Neuronal stem cell (in vitro differentiated cells): ENCODE measurements at regions not wholly inside any gene's neighbourhood (a gene's known extent, or its start where the extent isn't known, plus 50 kb on each side); places are given as distances from the start of the nearest gene placed in this dataset.
"Not testable (repeated sequence)": the region's sequence is repeated elsewhere in the genome, so short reads cannot be mapped to it uniquely, and the experiment has no call there.

Source experiments
- DNase-seq: peaks from one replicate; pipeline ENCODE4 v3.0.0-alpha.2; 2013; ENCODE audit warnings: low spot score
- H2AFZ ChIP-seq: one replicate; pipeline ENCODE4 v1.6.1; 2013; ENCODE audit warnings: mild to moderate bottlenecking, low read length, inconsistent platforms
- H2AK5ac ChIP-seq: 2 replicates; pipeline ENCODE4 v1.6.1; 2013; ENCODE audit warnings: low read depth, mild to moderate bottlenecking, inconsistent platforms, low read length, moderate library complexity, mixed read lengths
- H2BK120ac ChIP-seq: 2 replicates; pipeline ENCODE4 v1.6.1; 2013; ENCODE audit warnings: low read depth, mild to moderate bottlenecking, inconsistent platforms, low read length, moderate library complexity, mixed read lengths
- H2BK12ac ChIP-seq: one replicate; pipeline ENCODE4 v1.6.1; 2013; ENCODE audit warnings: low read length, inconsistent platforms
- H2BK15ac ChIP-seq: 2 replicates; pipeline ENCODE4 v1.6.1; 2013; ENCODE audit warnings: mild to moderate bottlenecking, low read length, inconsistent platforms, mixed read lengths
- H2BK5ac ChIP-seq: one replicate; pipeline ENCODE4 v1.6.1; 2013; ENCODE audit warnings: inconsistent platforms, mild to moderate bottlenecking, low read length, moderate library complexity
- H3K14ac ChIP-seq: one replicate; pipeline ENCODE4 v1.6.1; 2013; ENCODE audit warnings: low read length, inconsistent platforms
- H3K18ac ChIP-seq: 2 replicates; pipeline ENCODE4 v1.6.1; 2013; ENCODE audit warnings: low read length, inconsistent platforms
- H3K23ac ChIP-seq: 2 replicates; pipeline ENCODE4 v1.6.1; 2013; ENCODE audit warnings: low read depth, mild to moderate bottlenecking, mixed read lengths, low read length, inconsistent platforms; ENCODE audit not compliant: poor library complexity
- H3K27ac ChIP-seq: replicated peaks from 3 replicates; pipeline ENCODE4 v1.5.1; 2013; ENCODE audit warnings: low read length, inconsistent platforms
- H3K27me3 ChIP-seq, 3 experiments: 2 replicates each; pipeline ENCODE4 v1.6.1; 2013; ENCODE audit warnings: low read length in 3 of 3, mild to moderate bottlenecking in 2 of 3, inconsistent platforms in 1 of 3, low read depth in 1 of 3, mixed read lengths in 1 of 3, moderate library complexity in 1 of 3; ENCODE audit not compliant: control insufficient read depth in 3 of 3, insufficient read depth in 3 of 3
- H3K36me3 ChIP-seq, 2 donors: replicated peaks in 1 of 2; 2 replicates each; pipeline ENCODE4 v1.6.1; 2013; ENCODE audit warnings: low read length in 2 of 2; ENCODE audit not compliant: control insufficient read depth in 2 of 2, insufficient read depth in 2 of 2
- H3K4ac ChIP-seq: 2 replicates; pipeline ENCODE4 v1.6.1; 2013; ENCODE audit warnings: inconsistent platforms, mild to moderate bottlenecking, low read length, moderate library complexity
- H3K4me1 ChIP-seq, 2 donors: 1 replicate in 1 of 2; 2 replicates in 1 of 2; pipeline ENCODE4 v1.6.1; 2013; ENCODE audit warnings: low read length in 2 of 2, low read depth in 1 of 2; ENCODE audit not compliant: control insufficient read depth in 2 of 2, insufficient read depth in 1 of 2
- H3K4me2 ChIP-seq: one replicate; pipeline ENCODE4 v1.6.1; 2013; ENCODE audit warnings: mild to moderate bottlenecking, low read length, inconsistent platforms; ENCODE audit not compliant: insufficient read depth, poor library complexity, severe bottlenecking
- H3K4me3 ChIP-seq, 2 donors: 2 replicates each; pipeline ENCODE4 v1.5.1; 2013; ENCODE audit warnings: low read length in 2 of 2, mild to moderate bottlenecking in 2 of 2, inconsistent platforms in 1 of 2, moderate library complexity in 1 of 2
- H3K79me1 ChIP-seq: one replicate; pipeline ENCODE4 v1.6.1; 2013; ENCODE audit warnings: low read depth, mild to moderate bottlenecking, inconsistent platforms, low read length, moderate library complexity
- H3K9ac ChIP-seq: one replicate; pipeline ENCODE4 v1.6.1; 2013; ENCODE audit warnings: mild to moderate bottlenecking, low read depth, low read length, inconsistent platforms; ENCODE audit not compliant: poor library complexity
- H3K9me3 ChIP-seq, 2 donors: replicated peaks in 1 of 2; 2 replicates each; pipeline versions ENCODE3 to v1.6.1; 2013; ENCODE audit warnings: low read length in 2 of 2, mild to moderate bottlenecking in 2 of 2, inconsistent platforms in 1 of 2, low read depth in 1 of 2, mixed read lengths in 1 of 2, moderate library complexity in 1 of 2; ENCODE audit not compliant: control insufficient read depth in 2 of 2, insufficient read depth in 1 of 2
- H4K8ac ChIP-seq: one replicate; pipeline ENCODE4 v1.6.1; 2013; ENCODE audit warnings: low read depth, mild to moderate bottlenecking, inconsistent platforms, low read length, moderate library complexity
- H4K91ac ChIP-seq: one replicate; pipeline ENCODE4 v1.6.1; 2013; ENCODE audit warnings: low read length, low read depth, mild to moderate bottlenecking, inconsistent platforms; ENCODE audit not compliant: poor library complexity
- WGBS, 2 donors: extraction: QIAGEN DNeasy Blood & Tissue Kit; methylation state at CpG; one replicate each; pipeline ENCODE4 v1.1.7; 2013; ENCODE audit warnings: missing lambda C conversion rate in 2 of 2, mixed read lengths in 1 of 2; ENCODE audit not compliant: insufficient read length in 2 of 2, insufficient replicate concordance in 1 of 2; ENCODE audit errors: extremely low coverage in 2 of 2; 5-methylcytosine and 5-hydroxymethylcytosine counted together

DNA sequence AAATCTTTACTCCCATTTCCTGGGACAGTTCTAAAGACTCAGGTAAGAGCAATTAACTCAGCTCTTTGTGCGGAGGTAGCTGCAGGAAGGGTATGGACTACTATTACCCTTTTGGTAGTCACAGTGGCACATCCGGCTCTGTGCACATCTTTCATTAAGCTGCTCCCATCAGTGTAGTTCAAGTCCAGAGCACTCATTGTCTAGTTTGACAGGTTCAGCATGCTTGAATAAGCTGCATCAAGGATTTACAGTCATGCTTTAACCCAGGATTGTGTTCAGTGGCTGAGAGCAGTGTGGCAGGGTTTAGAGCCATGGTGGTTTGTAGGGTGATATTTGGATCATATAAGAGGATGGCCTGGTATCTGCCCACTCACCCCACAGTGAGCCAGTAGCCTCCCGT lies 478.4 kb upstream of the NDN start:
- not testable (repeated sequence) for H3K4me3 ChIP-seq, H3K14ac ChIP-seq, H2BK120ac ChIP-seq, H2AK5ac ChIP-seq, H2BK15ac ChIP-seq, H3K79me1 ChIP-seq, H2AFZ ChIP-seq, H3K27me3 ChIP-seq, H3K9me3 ChIP-seq, H3K23ac ChIP-seq, H3K9ac ChIP-seq, H3K4me2 ChIP-seq, H3K18ac ChIP-seq, H2BK12ac ChIP-seq, H4K8ac ChIP-seq, H4K91ac ChIP-seq, H3K4me1 ChIP-seq, H3K4ac ChIP-seq, H3K36me3 ChIP-seq, DNase-seq, H2BK5ac ChIP-seq, H3K27ac ChIP-seq
- no CpG with 5 or more reads among the region's 3 CpGs for WGBS, 2 donors

DNA sequence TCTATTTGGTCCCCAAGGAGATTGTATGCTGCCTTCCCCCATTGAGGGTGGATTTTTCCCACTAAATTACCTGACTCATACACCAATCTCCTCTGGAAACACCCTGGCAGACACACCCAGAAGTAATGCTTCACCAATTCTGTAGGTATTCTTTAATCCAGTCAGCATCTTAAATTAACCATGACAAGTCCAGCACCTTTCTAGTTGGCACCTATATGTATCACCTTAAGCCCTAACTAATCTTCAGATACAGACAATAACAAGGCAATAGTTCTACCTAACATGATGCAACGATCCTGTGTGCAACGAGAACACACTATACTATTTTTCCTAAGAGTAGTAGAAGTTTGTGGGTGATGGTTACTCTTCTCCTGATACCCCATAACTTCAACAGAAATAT lies 473.3 kb upstream of the NPAP1 start:
- WGBS, 2 donors: no CpG with 5 or more reads among the region's 2 CpGs

DNA sequence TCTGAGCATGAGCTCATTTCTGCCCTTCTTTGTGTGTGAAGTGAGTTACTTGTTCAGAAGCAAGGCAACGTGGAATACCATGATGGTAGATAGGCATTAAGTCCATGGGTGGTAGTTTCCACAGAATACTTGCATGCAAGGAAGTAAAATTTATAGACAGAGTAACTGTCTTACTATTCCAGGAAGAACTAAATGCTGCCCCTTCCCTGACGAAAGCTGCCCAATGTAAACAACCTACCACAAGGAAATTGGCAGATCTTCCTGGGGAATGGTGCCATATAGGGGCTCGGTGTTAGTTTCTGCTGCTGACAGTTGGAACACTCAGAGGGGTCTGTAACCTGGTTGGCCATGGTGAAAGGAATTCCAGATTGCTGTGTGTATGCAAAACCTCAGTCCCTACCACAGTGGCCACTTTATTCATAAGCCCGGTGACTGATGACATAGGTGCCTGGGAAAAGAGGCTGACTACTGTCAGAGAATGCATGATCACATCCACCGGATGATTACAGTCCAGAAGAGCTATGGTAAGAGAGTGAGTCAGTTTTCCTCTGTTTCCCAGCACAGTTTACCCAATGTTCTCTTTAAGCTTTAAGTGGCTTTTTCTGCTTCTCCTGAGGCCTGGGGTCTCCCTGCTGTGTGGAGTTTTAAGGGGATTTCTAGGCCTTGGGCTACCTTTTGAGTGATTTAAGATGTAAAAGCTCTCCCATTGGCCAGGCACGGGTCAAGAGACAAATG lies 463.7 kb upstream of the NPAP1 start:
- H2AFZ ChIP-seq, H3K4me2 ChIP-seq, H3K9ac ChIP-seq, H4K91ac ChIP-seq, H3K4me3 ChIP-seq, H2BK5ac ChIP-seq, H2AK5ac ChIP-seq, H3K4ac ChIP-seq, H3K79me1 ChIP-seq, H2BK15ac ChIP-seq, H3K23ac ChIP-seq, H3K27me3 ChIP-seq, H3K4me1 ChIP-seq, H2BK120ac ChIP-seq, H3K14ac ChIP-seq, H3K9me3 ChIP-seq, DNase-seq, H3K18ac ChIP-seq, H3K36me3 ChIP-seq, H4K8ac ChIP-seq, H3K27ac ChIP-seq, H2BK12ac ChIP-seq: not testable (repeated sequence)
- no CpG with 5 or more reads among the region's 6 CpGs for WGBS, 2 donors

More for the DNA sequence above, 473.3 kb upstream of the NPAP1 start:
- H3K18ac ChIP-seq, H3K36me3 ChIP-seq, H3K4me2 ChIP-seq, H4K8ac ChIP-seq, H3K9ac ChIP-seq, H3K27me3 ChIP-seq, H3K14ac ChIP-seq, H3K4me3 ChIP-seq, H2AK5ac ChIP-seq, H3K23ac ChIP-seq, H2BK15ac ChIP-seq, H3K4me1 ChIP-seq, H3K27ac ChIP-seq, H3K4ac ChIP-seq, H2BK120ac ChIP-seq, H3K79me1 ChIP-seq, H4K91ac ChIP-seq, H3K9me3 ChIP-seq, H2AFZ ChIP-seq, DNase-seq, H2BK12ac ChIP-seq, H2BK5ac ChIP-seq: not testable (repeated sequence)

DNA sequence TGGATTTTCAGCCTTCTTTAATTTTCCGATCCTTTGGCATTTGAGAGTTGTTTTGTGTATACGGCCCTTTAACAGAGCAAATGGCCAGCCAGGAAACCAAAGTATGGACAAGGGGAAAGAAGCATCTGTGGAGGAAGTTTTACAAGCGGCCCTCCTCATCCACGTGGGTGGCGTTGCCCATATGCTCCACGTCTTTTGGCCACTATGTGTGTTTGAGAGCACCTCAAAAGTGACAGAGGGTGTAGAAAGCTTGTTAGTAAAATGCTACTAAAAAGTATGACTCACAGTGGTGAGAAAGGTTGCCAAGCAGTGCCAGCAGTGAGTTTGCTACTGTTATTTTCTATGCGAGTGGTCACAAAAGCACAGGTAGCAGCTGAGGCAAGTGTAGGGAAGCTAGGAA lies 451.8 kb upstream of the NPAP1 start:
- WGBS, 2 donors: no CpG with 5 or more reads among the region's 7 CpGs
- no peak overlapping the region for H3K4ac ChIP-seq
- no peak overlapping the region for H2BK15ac ChIP-seq
- no peak overlapping the region for H3K23ac ChIP-seq
- H2AK5ac ChIP-seq: no peak overlapping the region
- no peak overlapping the region for H3K9ac ChIP-seq
- no peak overlapping the region for H3K18ac ChIP-seq
- H3K9me3 ChIP-seq: peaks cover 0 to 3% of the 10 kb centered on the region in 2 donors
- no peaks in the 10 kb centered on the region for H3K36me3 ChIP-seq
- no peak overlapping the region for H2BK12ac ChIP-seq
- no peak overlapping the region for H3K4me3 ChIP-seq
- H4K91ac ChIP-seq: no peak overlapping the region
- no peak overlapping the region for H3K4me2 ChIP-seq
- DNase-seq: no peak
- H4K8ac ChIP-seq: no peak overlapping the region
- H3K14ac ChIP-seq: no peak overlapping the region
- no peak overlapping the region for H2BK5ac ChIP-seq
- no peaks in the 10 kb centered on the region for H3K27me3 ChIP-seq
- no peak overlapping the region for H3K27ac ChIP-seq
- no peak overlapping the region for H2BK120ac ChIP-seq
- no peak overlapping the region for H2AFZ ChIP-seq
- H3K79me1 ChIP-seq: no peaks in the 10 kb centered on the region
- H3K4me1 ChIP-seq: no peaks in the 10 kb centered on the region
